ENCODE measurements at regions not wholly inside any gene's neighbourhood (a gene's known extent, or its start where the extent isn't known, plus 50 kb on each side); places are given as distances from the start of the nearest gene placed in this dataset.

DNA sequence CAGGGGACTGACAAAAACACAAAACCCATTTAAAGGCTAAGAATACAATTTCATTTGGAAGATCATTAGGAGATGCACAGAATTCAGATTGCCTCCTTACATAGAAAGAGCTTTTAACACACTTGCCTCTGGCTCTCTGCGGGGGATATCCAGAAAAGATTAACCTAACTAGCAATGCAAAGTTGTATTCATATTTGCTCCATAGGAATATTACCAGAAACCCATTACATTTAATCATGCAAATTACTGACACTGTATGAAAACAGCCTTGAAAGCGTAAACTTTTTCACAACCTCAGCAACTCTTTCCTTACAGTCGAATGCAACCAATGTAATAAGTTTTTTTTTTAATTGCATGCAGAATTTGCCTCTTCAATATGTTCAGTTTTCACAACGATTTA is 1087.3 kb upstream of the PRKX start:
- no peak overlapping the region for H2AFZ ChIP-seq (ENCODE audit: control insufficient read depth, low read length)
- no peaks in the 10 kb centered on the region for H4K20me1 ChIP-seq (ENCODE audit: control insufficient read depth, extremely low read depth, insufficient read depth, low read length)
- H3K79me2 ChIP-seq (ENCODE audit: control insufficient read depth, insufficient read depth, low read length): no peaks in the 10 kb centered on the region
- dilution Hi-C loops (cut with MboI; ENCODE audit: extremely low pct_ligation_motif_present, low sequenced_read_pairs): no loop called here
- H3K36me3 ChIP-seq (ENCODE audit: control insufficient read depth in 2 of 2, extremely low read depth in 1 of 2, insufficient read depth in 2 of 2, low read length in 2 of 2): no peaks in the 10 kb centered on the region
- no peak overlapping the region for H3K4me3 ChIP-seq (ENCODE audit: control insufficient read depth in 2 of 3, extremely low read depth in 1 of 3, insufficient read depth in 2 of 3, low read depth in 1 of 3, low read length in 3 of 3)
- H3K27me3 ChIP-seq (ENCODE audit: control insufficient read depth, extremely low read depth, insufficient read depth, low read length): no peaks in the 10 kb centered on the region
- DNase-seq (ENCODE audit: low read depth, low spot score) (no peak), FAIRE-seq (no peak)
- H3K4me1 ChIP-seq (ENCODE audit: control insufficient read depth, extremely low read depth, insufficient read depth, low read length): no peaks in the 10 kb centered on the region
- TF ChIP-seq, protein P1, sequence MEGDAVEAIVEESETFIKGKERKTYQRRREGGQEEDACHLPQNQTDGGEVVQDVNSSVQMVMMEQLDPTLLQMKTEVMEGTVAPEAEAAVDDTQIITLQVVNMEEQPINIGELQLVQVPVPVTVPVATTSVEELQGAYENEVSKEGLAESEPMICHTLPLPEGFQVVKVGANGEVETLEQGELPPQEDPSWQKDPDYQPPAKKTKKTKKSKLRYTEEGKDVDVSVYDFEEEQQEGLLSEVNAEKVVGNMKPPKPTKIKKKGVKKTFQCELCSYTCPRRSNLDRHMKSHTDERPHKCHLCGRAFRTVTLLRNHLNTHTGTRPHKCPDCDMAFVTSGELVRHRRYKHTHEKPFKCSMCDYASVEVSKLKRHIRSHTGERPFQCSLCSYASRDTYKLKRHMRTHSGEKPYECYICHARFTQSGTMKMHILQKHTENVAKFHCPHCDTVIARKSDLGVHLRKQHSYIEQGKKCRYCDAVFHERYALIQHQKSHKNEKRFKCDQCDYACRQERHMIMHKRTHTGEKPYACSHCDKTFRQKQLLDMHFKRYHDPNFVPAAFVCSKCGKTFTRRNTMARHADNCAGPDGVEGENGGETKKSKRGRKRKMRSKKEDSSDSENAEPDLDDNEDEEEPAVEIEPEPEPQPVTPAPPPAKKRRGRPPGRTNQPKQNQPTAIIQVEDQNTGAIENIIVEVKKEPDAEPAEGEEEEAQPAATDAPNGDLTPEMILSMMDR (optimal IDR thresholded peaks at IDR 0.05 in 1 of 3, IDR thresholded peaks at IDR 0.05 in 1 of 3, conservative IDR thresholded peaks at IDR 0.05 in 1 of 3; ENCODE audit: extremely low read depth in 1 of 3, insufficient read depth in 2 of 3, low read length in 3 of 3): no peak
- TF ChIP-seq EZH2 (IDR thresholded peaks at IDR 0.05; ENCODE audit: low read length): no peak
- H3K9me3 ChIP-seq (ENCODE audit: control insufficient read depth, low read depth, low read length): no peaks in the 10 kb centered on the region
- H3K9me1 ChIP-seq (ENCODE audit: control insufficient read depth, extremely low read depth, insufficient read depth, low read length): no peaks in the 10 kb centered on the region
- H3K27ac ChIP-seq (ENCODE audit: control insufficient read depth, insufficient read depth, low read length): no peak overlapping the region
- H3K4me2 ChIP-seq (ENCODE audit: control insufficient read depth, extremely low read depth, insufficient read depth, low read depth, low read length): no peak overlapping the region
- no peak overlapping the region for H3K9ac ChIP-seq (ENCODE audit: control insufficient read depth, extremely low read depth, insufficient read depth, low read length)

DNA sequence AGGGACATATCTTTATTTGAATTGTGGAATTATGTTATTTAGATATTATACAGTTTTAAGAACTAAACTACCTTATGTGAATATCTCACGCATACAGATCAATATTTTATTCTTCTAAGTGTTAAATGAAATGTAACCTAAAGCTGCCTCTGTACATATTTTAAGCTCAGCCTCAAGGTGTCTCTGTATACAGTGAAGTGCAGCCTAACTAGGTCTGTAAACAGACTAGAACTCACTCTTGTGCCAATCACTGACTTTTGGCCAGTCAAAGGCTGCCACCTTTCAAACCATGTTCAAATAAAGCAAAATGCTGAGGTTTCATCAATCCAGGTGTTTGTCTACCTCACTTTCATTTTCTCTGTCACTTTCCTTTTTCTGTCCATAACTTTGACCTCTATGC is 1074.5 kb upstream of the PRKX start:
- no peak for FAIRE-seq
- dilution Hi-C loops (cut with MboI; ENCODE audit: extremely low pct_ligation_motif_present, low sequenced_read_pairs): no loop called here
- H3K9me1 ChIP-seq (ENCODE audit: control insufficient read depth, extremely low read depth, insufficient read depth, low read length): no peaks in the 10 kb centered on the region
- TF ChIP-seq EZH2 (IDR thresholded peaks at IDR 0.05; ENCODE audit: low read length): no peak
- H3K4me1 ChIP-seq (ENCODE audit: control insufficient read depth, extremely low read depth, insufficient read depth, low read length): no peaks in the 10 kb centered on the region
- no peak overlapping the region for H3K9ac ChIP-seq (ENCODE audit: control insufficient read depth, extremely low read depth, insufficient read depth, low read length)
- H3K27ac ChIP-seq (ENCODE audit: control insufficient read depth, insufficient read depth, low read length): no peak overlapping the region
- no peaks in the 10 kb centered on the region for H4K20me1 ChIP-seq (ENCODE audit: control insufficient read depth, extremely low read depth, insufficient read depth, low read length)
- peaks cover under 1% of the 10 kb centered on the region for H3K9me3 ChIP-seq (ENCODE audit: control insufficient read depth, low read depth, low read length)
- no peak overlapping the region for H2AFZ ChIP-seq (ENCODE audit: control insufficient read depth, low read length)
- no peaks in the 10 kb centered on the region for H3K36me3 ChIP-seq (ENCODE audit: control insufficient read depth in 2 of 2, extremely low read depth in 1 of 2, insufficient read depth in 2 of 2, low read length in 2 of 2)
- H3K4me3 ChIP-seq (ENCODE audit: control insufficient read depth in 2 of 3, extremely low read depth in 1 of 3, insufficient read depth in 2 of 3, low read depth in 1 of 3, low read length in 3 of 3): no peak overlapping the region
- H3K79me2 ChIP-seq (ENCODE audit: control insufficient read depth, insufficient read depth, low read length): no peaks in the 10 kb centered on the region
- H3K27me3 ChIP-seq (ENCODE audit: control insufficient read depth, extremely low read depth, insufficient read depth, low read length): no peaks in the 10 kb centered on the region
- no peak for DNase-seq (ENCODE audit: low read depth, low spot score)
- H3K4me2 ChIP-seq (ENCODE audit: control insufficient read depth, extremely low read depth, insufficient read depth, low read depth, low read length): no peak overlapping the region

DNA sequence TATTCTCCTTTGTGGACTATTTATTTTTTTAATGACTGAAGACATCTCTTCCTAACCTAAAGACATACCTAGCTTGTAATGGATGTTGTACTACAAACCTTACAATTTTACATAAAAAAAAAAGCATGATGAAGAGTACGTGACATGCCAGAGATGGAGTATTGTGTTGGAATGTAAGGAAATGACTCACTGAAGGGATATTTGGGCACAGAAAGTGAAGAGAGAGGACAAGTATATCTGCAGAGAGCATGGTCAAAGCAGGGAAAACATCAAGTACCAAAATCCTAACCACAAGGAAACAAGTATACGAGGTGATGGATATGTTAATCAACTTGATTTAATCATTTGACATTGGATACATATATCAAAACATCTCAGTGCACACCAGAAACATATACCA is 1051.4 kb upstream of the PRKX start:
- Histone ChIP-seq H3K4me2 (ENCODE audit: control insufficient read depth, extremely low read depth, insufficient read depth, low read depth, low read length) (no peak overlapping the region), H3K27ac (ENCODE audit: control insufficient read depth, insufficient read depth, low read length) (no peak overlapping the region), H3K4me3 (ENCODE audit: control insufficient read depth in 2 of 3, extremely low read depth in 1 of 3, insufficient read depth in 2 of 3, low read depth in 1 of 3, low read length in 3 of 3) (no peak overlapping the region), H2AFZ (ENCODE audit: control insufficient read depth, low read length) (no peak overlapping the region), H3K36me3 (ENCODE audit: control insufficient read depth in 2 of 2, extremely low read depth in 1 of 2, insufficient read depth in 2 of 2, low read length in 2 of 2) (no peaks in the 10 kb centered on the region), H3K9me3 (ENCODE audit: control insufficient read depth, low read depth, low read length) (no peaks in the 10 kb centered on the region), H3K27me3 (ENCODE audit: control insufficient read depth, extremely low read depth, insufficient read depth, low read length) (no peaks in the 10 kb centered on the region), H3K9me1 (ENCODE audit: control insufficient read depth, extremely low read depth, insufficient read depth, low read length) (no peaks in the 10 kb centered on the region), H4K20me1 (ENCODE audit: control insufficient read depth, extremely low read depth, insufficient read depth, low read length) (no peaks in the 10 kb centered on the region), H3K9ac (ENCODE audit: control insufficient read depth, extremely low read depth, insufficient read depth, low read length) (no peak overlapping the region), H3K4me1 (ENCODE audit: control insufficient read depth, extremely low read depth, insufficient read depth, low read length) (no peaks in the 10 kb centered on the region), H3K79me2 (ENCODE audit: control insufficient read depth, insufficient read depth, low read length) (no peaks in the 10 kb centered on the region)
- TF ChIP-seq, protein P1 (optimal IDR thresholded peaks at IDR 0.05 in 1 of 3, IDR thresholded peaks at IDR 0.05 in 1 of 3, conservative IDR thresholded peaks at IDR 0.05 in 1 of 3; ENCODE audit: extremely low read depth in 1 of 3, insufficient read depth in 2 of 3, low read length in 3 of 3): no peak
- no peak for TF ChIP-seq EZH2 (IDR thresholded peaks at IDR 0.05; ENCODE audit: low read length)
- dilution Hi-C loops (cut with MboI; ENCODE audit: extremely low pct_ligation_motif_present, low sequenced_read_pairs): no loop called here
- FAIRE-seq: no peak
- DNase-seq (ENCODE audit: low read depth, low spot score): no peak
